ENCODE measurements at regions not wholly inside any gene's neighbourhood (a gene's known extent, or its start where the extent isn't known, plus 50 kb on each side); places are given as distances from the start of the nearest gene placed in this dataset.

DNA sequence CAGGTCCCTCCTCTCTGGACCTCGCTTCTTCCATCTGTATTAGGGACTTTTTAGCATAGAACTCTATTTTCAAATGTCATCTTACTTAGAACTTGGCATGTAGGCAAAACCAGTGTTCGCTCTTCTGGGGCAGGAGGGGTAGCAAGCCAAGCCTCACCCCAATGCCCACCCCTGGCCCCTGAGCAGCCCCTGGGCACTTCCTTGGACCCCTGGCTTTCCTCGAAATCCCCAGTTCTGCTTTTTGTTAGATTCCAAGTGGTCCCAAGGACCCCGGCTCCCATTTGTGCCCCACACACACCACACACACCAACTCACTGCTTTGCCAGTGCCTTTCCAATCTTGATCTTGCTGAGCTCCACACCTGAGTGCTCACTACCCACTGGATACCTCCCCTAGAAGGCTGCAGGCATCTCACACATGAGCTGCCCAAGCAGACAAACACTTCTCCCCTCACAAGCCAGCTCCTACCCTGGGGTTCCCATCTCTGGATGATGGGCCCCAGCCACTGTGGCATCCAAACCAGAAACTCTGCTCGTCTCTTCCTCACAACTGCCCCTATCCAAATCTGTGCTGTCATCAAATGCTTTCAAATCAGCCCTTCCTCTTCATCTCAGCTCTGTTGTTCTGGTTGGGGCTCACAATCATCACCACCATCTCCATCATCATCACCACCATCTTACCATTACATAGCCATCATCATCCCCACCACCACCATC is 167.9 kb upstream of the ZMIZ1 start:
- peaks cover 0 to 20% (median 0%) of the 10 kb centered on the region in 4 donors for H3K4me1 ChIP-seq
- no peaks in the 10 kb centered on the region for H3K9me3 ChIP-seq
- no peak for DNase-seq (ENCODE audit: low spot score in 2 of 2)
- H3K36me3 ChIP-seq = no peaks in the 10 kb centered on the region
- H3K4me3 ChIP-seq = no peak overlapping the region
- TF ChIP-seq, protein P1, sequence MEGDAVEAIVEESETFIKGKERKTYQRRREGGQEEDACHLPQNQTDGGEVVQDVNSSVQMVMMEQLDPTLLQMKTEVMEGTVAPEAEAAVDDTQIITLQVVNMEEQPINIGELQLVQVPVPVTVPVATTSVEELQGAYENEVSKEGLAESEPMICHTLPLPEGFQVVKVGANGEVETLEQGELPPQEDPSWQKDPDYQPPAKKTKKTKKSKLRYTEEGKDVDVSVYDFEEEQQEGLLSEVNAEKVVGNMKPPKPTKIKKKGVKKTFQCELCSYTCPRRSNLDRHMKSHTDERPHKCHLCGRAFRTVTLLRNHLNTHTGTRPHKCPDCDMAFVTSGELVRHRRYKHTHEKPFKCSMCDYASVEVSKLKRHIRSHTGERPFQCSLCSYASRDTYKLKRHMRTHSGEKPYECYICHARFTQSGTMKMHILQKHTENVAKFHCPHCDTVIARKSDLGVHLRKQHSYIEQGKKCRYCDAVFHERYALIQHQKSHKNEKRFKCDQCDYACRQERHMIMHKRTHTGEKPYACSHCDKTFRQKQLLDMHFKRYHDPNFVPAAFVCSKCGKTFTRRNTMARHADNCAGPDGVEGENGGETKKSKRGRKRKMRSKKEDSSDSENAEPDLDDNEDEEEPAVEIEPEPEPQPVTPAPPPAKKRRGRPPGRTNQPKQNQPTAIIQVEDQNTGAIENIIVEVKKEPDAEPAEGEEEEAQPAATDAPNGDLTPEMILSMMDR (IDR thresholded peaks at IDR 0.05) = no peak
- TF ChIP-seq POLR2A (IDR thresholded peaks at IDR 0.05) (no peak), EP300 (IDR thresholded peaks at IDR 0.05) (no peak)
- no peaks in the 10 kb centered on the region for H3K27me3 ChIP-seq
- 96 to 98% methylated on average over 5 of the region's 5 CpGs for WGBS, 2 donors
- peak overlapping the region in 2 of 4 donors; percentile 43 to 61 for H3K27ac ChIP-seq

DNA sequence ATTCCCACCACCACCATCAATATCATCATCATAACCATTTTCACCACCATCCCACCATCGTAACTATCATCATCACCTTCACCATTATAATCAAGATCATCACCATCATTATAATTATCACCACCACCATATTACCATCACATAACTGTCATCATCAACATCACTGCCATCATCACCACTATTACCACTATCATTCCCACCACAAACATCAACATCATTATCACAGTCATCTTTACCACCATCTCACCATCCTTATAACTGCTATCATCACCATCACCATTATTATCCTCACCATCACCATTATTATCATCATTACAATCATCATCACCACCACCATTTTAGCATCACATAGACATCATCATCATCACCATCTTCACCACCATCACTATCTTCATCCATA is 167.1 kb upstream of the ZMIZ1 start:
- Histone ChIP-seq H3K4me1 (peaks cover 0 to 20% (median 0%) of the 10 kb centered on the region in 4 donors), H3K4me3 (no peak overlapping the region), H3K27me3 (no peaks in the 10 kb centered on the region), H3K27ac (no peak overlapping the region), H3K9me3 (no peaks in the 10 kb centered on the region), H3K36me3 (no peaks in the 10 kb centered on the region)
- DNase-seq (ENCODE audit: low spot score in 2 of 2) = no peak
- TF ChIP-seq EP300 (IDR thresholded peaks at IDR 0.05) (no peak), POLR2A (IDR thresholded peaks at IDR 0.05) (no peak)
- TF ChIP-seq, protein P1 (IDR thresholded peaks at IDR 0.05) = no peak
- WGBS, 2 donors = 97 to 98% methylated on average over 1 of the region's 1 CpG

DNA sequence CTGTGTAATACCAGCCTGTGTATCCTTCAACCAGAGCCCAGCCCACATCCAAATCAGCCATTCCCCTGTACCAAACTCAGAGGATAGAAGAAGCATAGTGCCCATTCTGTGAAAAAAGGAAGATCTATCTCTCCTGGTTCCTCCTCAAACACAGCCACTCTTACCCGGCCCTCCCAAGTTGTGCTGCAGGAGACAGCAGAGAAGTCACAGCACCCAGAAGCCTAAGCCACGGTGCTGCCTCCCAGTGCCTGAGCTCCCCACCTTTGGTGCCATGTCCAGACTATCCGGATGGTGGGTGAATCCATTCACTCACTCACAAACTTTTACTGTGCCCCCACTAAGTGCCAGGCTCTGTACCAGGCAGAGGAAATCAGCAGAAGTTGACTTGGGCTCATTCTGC is 166.0 kb upstream of the ZMIZ1 start:
- TF ChIP-seq, protein P1 (IDR thresholded peaks at IDR 0.05) = no peak
- no peak for TF ChIP-seq EP300 (IDR thresholded peaks at IDR 0.05)
- no peak for TF ChIP-seq POLR2A (IDR thresholded peaks at IDR 0.05)
- Histone ChIP-seq H3K27ac (no peak overlapping the region), H3K4me3 (no peak overlapping the region), H3K9me3 (no peaks in the 10 kb centered on the region), H3K27me3 (no peaks in the 10 kb centered on the region), H3K36me3 (no peaks in the 10 kb centered on the region), H3K4me1 (peaks cover 0 to 20% (median 0%) of the 10 kb centered on the region in 4 donors)
- DNase-seq (ENCODE audit: low spot score in 2 of 2) = no peak
- WGBS, 2 donors = 86 to 92% methylated on average over 3 of the region's 3 CpGs

DNA sequence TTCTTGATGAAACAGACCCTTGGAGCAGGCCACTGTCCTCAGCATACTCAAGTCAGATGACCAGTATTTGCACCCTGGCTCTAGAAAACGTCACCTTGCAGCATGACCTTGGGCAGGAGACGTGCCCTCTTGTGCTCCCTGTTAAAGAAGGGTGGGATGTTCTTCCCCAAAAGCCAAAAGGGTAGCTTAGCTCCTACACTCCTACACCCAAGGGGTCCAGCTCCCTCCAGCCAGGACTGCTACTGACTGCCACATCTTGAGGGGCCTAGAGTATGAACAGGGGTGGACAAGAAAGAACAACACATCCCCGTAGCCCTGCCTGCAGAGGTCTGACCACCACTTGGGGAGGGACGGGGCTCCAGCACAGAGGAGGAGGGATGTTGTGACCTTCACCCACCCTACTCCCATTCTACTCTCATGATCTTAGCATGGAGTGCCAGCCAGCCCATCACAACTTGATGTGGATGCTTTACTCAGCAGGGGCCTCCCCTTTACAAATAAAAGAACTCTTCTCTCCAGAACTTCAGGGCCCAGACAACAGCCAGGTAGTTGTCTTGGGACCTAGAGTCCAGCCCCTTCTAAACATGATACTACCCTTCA is 165.3 kb upstream of the ZMIZ1 start:
- Histone ChIP-seq H3K27ac (no peak overlapping the region), H3K9me3 (no peaks in the 10 kb centered on the region), H3K27me3 (no peaks in the 10 kb centered on the region), H3K4me1 (peaks cover 0 to 20% (median 0%) of the 10 kb centered on the region in 4 donors), H3K4me3 (no peak overlapping the region), H3K36me3 (no peaks in the 10 kb centered on the region)
- no peak for DNase-seq (ENCODE audit: low spot score in 2 of 2)
- TF ChIP-seq, protein P1 (IDR thresholded peaks at IDR 0.05) = no peak
- TF ChIP-seq EP300 (IDR thresholded peaks at IDR 0.05) (no peak), POLR2A (IDR thresholded peaks at IDR 0.05) (no peak)
- WGBS, 2 donors = 71 to 95% methylated on average over 4 of the region's 4 CpGs

DNA sequence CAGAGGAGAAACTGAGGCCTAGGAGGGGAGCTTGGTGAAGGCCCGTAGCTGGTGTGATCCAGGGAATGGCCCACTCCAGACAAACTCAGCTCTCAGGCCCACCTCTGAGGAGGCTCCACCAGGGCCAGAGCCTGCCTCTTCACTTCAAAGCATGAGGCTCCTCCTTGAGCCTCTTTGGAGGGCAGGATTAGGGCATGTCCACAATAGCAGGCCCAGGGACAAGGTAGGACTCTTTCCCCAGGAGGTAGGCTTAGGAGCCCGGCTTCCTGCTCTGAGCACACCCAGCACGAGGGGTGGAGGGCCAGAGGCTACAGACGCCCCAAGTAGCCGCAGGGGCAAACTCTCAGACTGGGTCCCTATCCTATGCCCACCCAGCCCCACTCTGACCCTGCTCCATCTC is 164.6 kb upstream of the ZMIZ1 start:
- WGBS, 2 donors = 94 to 96% methylated on average over 5 of the region's 5 CpGs
- no peaks in the 10 kb centered on the region for H3K27me3 ChIP-seq
- no peaks in the 10 kb centered on the region for H3K36me3 ChIP-seq
- no peak for DNase-seq (ENCODE audit: low spot score in 2 of 2)
- H3K4me3 ChIP-seq = no peak overlapping the region
- H3K4me1 ChIP-seq = peaks cover 0 to 17% (median 0%) of the 10 kb centered on the region in 4 donors
- TF ChIP-seq EP300 (IDR thresholded peaks at IDR 0.05) (no peak), POLR2A (IDR thresholded peaks at IDR 0.05) (no peak)
- TF ChIP-seq, protein P1 (IDR thresholded peaks at IDR 0.05) = no peak
- no peak overlapping the region for H3K27ac ChIP-seq
- H3K9me3 ChIP-seq = no peaks in the 10 kb centered on the region

Data from tibial nerve (tissue), 4 donors.